ENCODE measurements at regions not wholly inside any gene's neighbourhood (a gene's known extent, or its start where the extent isn't known, plus 50 kb on each side); places are given as distances from the start of the nearest gene placed in this dataset.
"Not testable (repeated sequence)": the region's sequence is repeated elsewhere in the genome, so short reads cannot be mapped to it uniquely, and the experiment has no call there.

- peak; percentile 65 for DNase-seq
Observed at GRCh38 chr4:86482306-86483172, 111.6 kb upstream of the PTPN13 start.

GRCh38 chr4:86483173-86483490 lies 111.0 kb upstream of the PTPN13 start:
- DNase-seq, result no peak

DNA sequence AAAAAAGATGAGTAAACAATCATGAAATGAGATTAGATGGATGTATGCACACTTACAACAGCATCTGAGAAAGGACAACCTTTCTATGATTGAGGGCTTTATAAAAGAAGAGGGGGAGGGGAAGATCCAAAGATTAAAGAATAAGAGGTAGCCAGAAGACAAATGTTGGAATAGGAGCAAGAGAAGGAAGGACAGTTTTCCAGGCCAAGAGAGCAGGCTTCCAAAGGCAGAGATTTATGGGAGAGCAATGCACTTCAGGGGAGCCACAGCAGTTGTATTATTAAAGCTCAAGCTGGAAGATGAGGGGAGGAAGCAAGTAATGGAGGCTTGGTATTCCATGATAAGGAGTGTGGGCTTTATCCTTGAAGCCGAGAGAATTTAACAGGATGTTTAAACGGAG lies 110.3 kb upstream of the PTPN13 start:
- DNase-seq, result no peak

- peak; percentile 35 for DNase-seq
Observed at GRCh38 chr4:86484241-86484640, 109.9 kb upstream of the PTPN13 start.

- DNase-seq, result no peak
Observed at GRCh38 chr4:86487738-86488348, 106.3 kb upstream of the PTPN13 start.

DNA sequence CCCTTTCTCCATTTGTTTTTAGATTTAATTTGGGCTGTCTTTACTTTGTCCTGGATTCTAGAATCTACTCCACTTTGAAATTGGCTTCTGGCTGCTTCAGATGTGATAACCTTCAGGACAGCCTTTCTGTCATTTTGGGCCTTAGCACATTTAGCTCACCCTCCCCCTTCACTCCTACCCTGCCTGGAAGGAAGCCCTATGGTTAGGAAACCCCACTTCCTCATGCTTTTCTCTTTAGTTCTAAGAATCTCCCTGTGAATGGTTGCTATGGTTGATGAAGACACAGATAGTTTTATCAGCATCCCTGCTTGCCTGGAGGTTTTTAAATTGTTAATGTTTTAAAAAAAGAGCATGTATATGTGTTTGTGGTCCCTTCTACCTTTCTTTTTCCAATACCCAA lies 100.7 kb upstream of the PTPN13 start:
- DNase-seq, result peak; percentile 80

DNA sequence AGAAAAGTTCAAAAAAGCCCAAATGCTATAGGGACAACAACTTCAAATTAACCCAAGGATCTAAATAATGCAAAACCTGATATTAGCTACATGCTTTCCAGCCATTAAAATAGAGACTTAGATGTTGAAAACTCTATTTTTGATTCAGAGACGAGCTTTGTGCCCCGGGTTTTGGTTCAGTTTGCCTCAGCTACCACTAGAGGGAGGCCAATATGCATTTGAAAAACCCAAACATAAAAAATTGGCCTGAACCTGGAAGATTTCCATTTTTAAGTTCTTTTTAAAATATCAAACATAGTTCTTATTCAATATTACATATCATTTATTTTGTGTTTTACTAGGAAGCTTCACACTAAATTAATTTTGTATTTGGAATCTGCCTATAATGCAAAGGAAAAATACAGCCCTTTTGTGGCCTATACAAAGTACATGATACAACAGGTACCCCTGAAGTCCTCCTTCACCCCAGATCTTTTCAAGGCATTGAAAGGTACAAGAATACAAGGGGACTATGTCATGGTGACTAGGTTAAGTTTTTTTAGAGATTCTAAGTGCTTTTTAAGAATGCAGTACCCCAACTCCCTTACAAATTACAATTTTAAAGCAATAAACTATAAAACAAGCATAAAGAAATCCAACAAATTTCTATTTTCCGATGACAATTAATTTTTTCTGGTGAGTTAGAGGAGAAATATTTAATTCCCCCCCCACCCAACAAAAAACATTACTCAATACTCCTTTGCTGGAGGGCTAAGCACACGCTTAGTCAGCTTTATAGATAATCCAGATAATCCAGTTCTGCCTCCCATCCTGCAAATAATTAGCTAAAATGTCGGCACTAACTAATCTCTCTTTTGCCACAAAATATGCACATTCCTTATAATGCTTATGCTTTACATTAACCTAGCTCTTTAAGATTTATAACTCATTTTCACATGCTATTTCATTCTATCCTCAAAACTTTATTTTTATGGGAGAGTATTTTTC lies 97.7 kb upstream of the PTPN13 start:
- DNase-seq, result peak; percentile 77

GRCh38 chr4:86497131-86497530 lies 97.0 kb upstream of the PTPN13 start:
- DNase-seq, result no peak

DNA sequence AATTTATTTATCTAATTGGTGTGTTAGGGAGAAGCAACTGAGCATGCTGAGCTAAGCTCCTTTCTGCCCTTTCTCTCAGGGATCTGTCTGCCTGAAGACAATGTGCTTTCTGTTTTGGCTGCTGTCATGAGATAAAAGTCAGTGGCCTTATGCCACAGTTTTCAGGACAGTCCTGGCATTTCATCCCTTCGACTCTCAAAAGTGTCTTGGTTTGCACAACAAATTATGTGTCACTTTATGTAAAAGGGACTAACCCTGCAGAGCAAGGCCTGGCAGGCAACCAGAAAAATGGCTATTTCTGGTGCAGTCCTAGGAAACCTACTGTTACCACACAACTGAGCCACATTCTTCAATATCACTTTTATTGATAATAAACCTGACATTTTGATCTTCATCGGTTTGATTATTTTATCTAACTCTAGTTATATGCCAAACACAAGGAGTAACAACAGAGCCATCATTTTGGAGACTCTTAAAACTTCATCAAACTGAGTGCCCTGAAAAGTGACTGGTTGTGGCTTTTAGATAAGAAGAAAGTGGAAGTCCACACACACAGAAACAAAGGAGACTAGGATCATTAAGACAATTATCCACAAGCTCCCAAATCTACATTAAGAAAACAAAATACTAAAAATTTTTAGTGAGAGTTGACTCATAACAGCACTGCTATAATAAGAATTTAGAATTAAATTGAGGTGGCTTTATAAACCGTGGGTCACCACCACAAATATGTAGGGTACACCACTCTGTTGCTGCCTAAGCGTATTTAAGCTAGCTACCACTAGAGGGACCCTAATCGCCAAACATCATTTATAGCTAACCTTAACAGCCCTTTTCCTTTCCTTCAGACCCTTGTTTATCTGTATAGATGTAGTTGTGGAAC lies 95.9 kb upstream of the PTPN13 start:
- DNase-seq, result peak; percentile 87

DNA sequence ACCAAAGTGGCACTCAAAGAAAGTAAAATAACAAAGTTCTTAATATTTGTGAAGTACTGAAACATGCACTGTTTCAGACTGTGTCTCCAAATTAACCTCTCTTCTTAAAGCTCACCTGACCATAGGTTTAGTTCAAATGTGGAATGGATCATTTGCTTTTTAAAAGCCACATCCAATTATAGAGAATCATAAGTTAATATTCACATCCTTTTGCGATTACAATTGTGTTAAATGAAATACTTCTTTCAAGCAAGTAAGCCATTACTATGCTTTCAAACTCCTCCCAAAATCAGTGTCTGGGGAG lies 95.3 kb upstream of the PTPN13 start:
- no peak for DNase-seq

- DNase-seq, result no peak
Observed at GRCh38 chr4:86500527-86500926, 93.6 kb upstream of the PTPN13 start.

GRCh38 chr4:86502081-86502480 lies 92.0 kb upstream of the PTPN13 start:
- DNase-seq, result no peak

DNA sequence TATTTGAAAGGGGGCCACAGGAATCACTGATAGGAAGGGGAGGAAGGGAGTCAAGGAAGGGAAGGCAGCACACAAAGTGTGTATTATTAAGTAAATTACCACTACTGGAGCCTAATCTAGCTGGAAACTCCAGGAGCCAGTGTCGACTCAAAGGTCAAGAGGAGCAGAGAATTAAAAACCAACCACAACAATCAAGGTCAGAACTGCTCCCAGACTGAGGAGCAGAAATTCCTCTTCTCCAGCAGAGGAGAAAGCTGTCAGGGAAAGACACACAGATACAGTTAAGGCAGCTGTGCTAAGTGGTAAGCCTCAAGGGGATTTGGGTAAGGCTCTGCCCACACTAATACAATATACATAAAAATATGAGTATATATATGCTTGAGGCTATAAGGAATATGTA lies 87.5 kb upstream of the PTPN13 start:
- DNase-seq, result no peak

GRCh38 chr4:86508436-86508835 lies 85.7 kb upstream of the PTPN13 start:
- DNase-seq, result no peak

- no peak for DNase-seq
Observed at GRCh38 chr4:86511590-86511989, 82.5 kb upstream of the PTPN13 start.

GRCh38 chr4:86512631-86513030 lies 81.5 kb upstream of the PTPN13 start:
- no peak for DNase-seq

GRCh38 chr4:86515963-86516362 lies 78.2 kb upstream of the PTPN13 start:
- DNase-seq, result not testable (repeated sequence)

GRCh38 chr4:86521373-86521969 lies 72.6 kb upstream of the PTPN13 start:
- no peak for DNase-seq

- peak; percentile 42 for DNase-seq
Observed at GRCh38 chr4:86522349-86522748, 71.8 kb upstream of the PTPN13 start.

DNA sequence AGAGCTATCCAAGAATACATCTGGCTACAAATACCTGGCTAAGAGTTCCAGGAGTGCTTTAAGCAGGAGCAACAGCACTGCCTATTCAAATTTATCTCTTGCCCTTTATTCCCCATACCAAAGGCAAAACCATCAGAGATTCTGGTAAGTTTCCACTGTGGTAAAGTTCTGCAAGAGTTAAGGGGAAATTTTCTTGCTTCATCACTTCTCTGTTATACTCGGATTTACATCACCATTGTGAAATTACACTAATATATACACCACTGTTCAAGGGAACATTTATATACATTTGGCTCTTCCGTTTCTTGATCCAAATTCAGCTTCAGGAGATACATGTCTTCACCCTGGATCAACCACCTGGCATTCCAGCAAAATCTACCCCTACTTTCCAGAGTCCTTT lies 70.8 kb upstream of the PTPN13 start:
- peak; percentile 52 for DNase-seq

DNA sequence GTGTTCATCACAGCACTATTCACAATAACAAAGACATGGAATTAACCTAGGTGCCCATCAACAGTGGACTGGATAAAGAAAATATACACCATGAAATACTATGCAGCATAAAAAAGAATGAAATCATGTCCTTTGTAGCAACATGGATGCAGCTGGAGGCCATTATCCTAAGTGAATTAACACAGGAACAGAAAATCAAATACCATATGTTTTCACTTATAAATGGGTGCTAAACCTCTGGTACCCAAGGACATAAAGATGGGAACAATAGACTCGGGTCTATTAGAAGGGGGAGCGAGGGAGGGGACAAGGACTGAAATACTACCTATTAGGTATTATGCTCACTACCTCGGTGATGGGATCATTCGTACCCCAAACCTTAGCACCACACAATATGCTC lies 66.4 kb upstream of the PTPN13 start:
- DNase-seq, result not testable (repeated sequence)

- DNase-seq, result no peak
Observed at GRCh38 chr4:86529436-86529835, 64.7 kb upstream of the PTPN13 start.
